ENCODE measurements at regions not wholly inside any gene's neighbourhood (a gene's known extent, or its start where the extent isn't known, plus 50 kb on each side); places are given as distances from the start of the nearest gene placed in this dataset.

DNA sequence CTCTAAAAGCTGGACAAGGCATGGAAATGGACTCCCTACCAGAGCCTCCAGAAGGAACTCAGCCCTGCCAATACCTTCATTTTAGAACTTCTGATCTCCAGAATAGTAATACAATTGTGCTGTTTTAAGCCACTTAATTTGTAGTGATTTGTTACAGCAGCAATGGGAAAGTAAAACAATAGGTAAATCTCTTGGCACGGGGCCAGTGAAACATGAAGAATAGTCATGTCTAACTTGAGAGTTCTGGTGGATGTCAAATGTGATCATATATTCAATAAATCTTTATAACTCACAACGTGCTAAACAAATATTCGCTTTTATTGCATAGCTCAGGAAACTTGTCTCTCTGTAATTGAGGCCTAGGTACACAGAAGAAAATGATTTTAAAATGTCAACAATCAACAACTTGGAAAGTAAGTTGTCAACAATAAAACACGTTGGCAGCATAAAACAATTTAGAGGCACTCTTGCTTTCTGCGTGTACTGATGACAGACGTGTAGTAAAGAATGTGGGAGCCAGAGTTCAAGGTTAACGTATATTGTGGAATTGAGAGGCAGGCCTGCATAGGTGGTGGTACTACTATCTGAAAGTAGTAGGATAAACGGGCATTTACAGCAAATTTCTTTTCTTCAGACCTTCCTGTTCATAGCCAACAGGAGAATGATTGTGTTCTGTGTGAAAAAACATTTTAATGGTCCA is 140.5 kb upstream of the OPRM1 start:
- DNase-seq (ENCODE audit: extremely low read depth, low read depth): no peak
- TF ChIP-seq, protein P1, sequence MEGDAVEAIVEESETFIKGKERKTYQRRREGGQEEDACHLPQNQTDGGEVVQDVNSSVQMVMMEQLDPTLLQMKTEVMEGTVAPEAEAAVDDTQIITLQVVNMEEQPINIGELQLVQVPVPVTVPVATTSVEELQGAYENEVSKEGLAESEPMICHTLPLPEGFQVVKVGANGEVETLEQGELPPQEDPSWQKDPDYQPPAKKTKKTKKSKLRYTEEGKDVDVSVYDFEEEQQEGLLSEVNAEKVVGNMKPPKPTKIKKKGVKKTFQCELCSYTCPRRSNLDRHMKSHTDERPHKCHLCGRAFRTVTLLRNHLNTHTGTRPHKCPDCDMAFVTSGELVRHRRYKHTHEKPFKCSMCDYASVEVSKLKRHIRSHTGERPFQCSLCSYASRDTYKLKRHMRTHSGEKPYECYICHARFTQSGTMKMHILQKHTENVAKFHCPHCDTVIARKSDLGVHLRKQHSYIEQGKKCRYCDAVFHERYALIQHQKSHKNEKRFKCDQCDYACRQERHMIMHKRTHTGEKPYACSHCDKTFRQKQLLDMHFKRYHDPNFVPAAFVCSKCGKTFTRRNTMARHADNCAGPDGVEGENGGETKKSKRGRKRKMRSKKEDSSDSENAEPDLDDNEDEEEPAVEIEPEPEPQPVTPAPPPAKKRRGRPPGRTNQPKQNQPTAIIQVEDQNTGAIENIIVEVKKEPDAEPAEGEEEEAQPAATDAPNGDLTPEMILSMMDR (IDR thresholded peaks at IDR 0.05; ENCODE audit: low read depth, low read length): no peak

DNA sequence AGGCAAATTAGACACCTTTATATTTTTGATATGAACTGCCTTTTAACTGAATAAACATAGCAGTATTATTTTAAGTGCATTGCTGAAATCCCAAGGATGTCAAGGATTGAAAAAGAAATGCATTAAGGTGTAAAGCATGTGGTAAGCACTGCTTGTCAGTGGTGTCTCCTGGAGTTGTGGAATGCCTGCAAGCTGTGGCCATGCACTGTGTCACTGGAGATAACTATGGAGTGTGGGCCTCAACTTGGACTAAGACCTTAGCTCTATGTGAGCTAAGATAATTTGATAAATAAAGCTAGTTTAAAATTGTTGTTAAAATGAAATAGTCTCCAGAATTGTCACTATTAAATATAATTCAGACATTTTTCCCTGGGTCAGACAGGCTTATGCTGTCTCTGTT is 156.6 kb upstream of the OPRM1 start:
- DNase-seq (ENCODE audit: extremely low read depth, low read depth): no peak
- TF ChIP-seq, protein P1 (IDR thresholded peaks at IDR 0.05; ENCODE audit: low read depth, low read length): no peak

DNA sequence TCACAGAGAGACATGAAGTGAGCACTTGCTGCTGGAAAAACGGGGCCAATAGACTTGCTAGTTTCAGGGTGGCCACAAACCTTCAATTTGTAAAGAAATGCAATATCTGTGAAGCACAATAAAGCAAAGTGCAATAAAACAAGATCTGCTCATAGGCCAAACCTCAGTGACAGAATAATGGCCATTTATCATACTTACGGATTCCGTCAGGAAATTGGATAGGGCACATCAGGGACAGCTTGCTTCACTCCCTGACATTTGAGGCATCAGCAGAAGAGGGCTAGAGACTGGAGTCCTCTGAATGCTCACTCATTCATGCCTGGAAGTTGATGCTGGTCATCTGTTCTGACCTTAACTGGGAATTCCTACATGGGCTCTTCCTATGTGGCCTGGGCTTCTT is 165.5 kb upstream of the OPRM1 start:
- TF ChIP-seq, protein P1 (IDR thresholded peaks at IDR 0.05; ENCODE audit: low read depth, low read length): no peak

DNA sequence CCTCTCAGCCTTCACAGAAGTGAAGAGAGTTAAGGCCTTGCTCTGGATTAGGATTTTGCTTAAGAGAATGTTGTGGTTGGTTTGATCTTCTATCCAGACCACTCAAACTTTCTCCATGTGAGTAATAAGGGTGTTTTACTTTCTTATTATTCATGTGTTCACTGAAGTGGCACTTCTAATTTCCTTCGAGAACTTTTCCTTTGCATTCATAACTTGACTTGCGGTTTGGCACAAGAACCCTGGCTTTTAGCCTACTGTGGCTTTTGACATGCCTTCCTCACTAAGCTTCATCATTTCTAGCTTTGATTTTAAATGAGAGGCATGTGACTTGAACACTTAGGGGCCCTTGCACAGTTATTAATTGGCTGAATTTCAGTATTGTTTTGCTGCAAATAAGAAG is 166.1 kb upstream of the OPRM1 start:
- TF ChIP-seq, protein P1 (IDR thresholded peaks at IDR 0.05; ENCODE audit: low read depth, low read length): no peak
- DNase-seq (ENCODE audit: extremely low read depth, low read depth): no peak

More for the DNA sequence above, 165.5 kb upstream of the OPRM1 start:
- DNase-seq (ENCODE audit: extremely low read depth, low read depth): no peak

- TF ChIP-seq, protein P1 (IDR thresholded peaks at IDR 0.05; ENCODE audit: low read depth, low read length): no peak
- no peak for DNase-seq (ENCODE audit: extremely low read depth, low read depth)
Observed at GRCh38 chr6:153862927-153863326, 176.1 kb upstream of the OPRM1 start.

GRCh38 chr6:153862139-153862538 is 176.9 kb upstream of the OPRM1 start:
- TF ChIP-seq, protein P1 (IDR thresholded peaks at IDR 0.05; ENCODE audit: low read depth, low read length): no peak
- DNase-seq (ENCODE audit: extremely low read depth, low read depth): no peak

GRCh38 chr6:153858529-153858928 is 180.5 kb upstream of the OPRM1 start:
- TF ChIP-seq, protein P1 (IDR thresholded peaks at IDR 0.05; ENCODE audit: low read depth, low read length): no peak
- DNase-seq (ENCODE audit: extremely low read depth, low read depth): no peak
